MM.1S (cell line): ENCODE measurements at regions not wholly inside any gene's neighbourhood (a gene's known extent, or its start where the extent isn't known, plus 50 kb on each side); places are given as distances from the start of the nearest gene placed in this dataset.

Experiments
- DNase-seq: peaks from one replicate; pipeline ENCODE4 v3.0.0-alpha.2; 2015
- H2AFZ ChIP-seq: fragments of 300-600 bp; sonication (generic); 2 replicates; pipeline ENCODE4 v1.6.0; 2016; ENCODE audit warnings: antibody characterized with exemption, low read length
- H3F3A ChIP-seq: fragments of 300-600 bp; sonication (generic); 2 replicates; pipeline ENCODE4 v1.6.1; 2016; ENCODE audit warnings: mild to moderate bottlenecking, antibody characterized with exemption, low read length, moderate library complexity, mixed read lengths; ENCODE audit not compliant: insufficient read depth
- H3K27ac ChIP-seq: fragments of 300-600 bp; sonication (generic); 2 replicates; pipeline ENCODE4 v1.5.1; 2016; ENCODE audit warnings: mild to moderate bottlenecking, low read length
- H3K27me3 ChIP-seq: fragments of 300-600 bp; sonication (generic); replicated peaks from 2 replicates; pipeline ENCODE4 v1.6.0; 2016; ENCODE audit warnings: low read length; ENCODE audit not compliant: insufficient read depth
- H3K36me3 ChIP-seq: fragments of 300-600 bp; sonication (generic); replicated peaks from 2 replicates; pipeline ENCODE4 v1.6.1; 2016; ENCODE audit warnings: mild to moderate bottlenecking, low read length, mixed read lengths; ENCODE audit not compliant: insufficient read depth
- H3K4me1 ChIP-seq: fragments of 300-600 bp; sonication (generic); 2 replicates; pipeline ENCODE4 v1.6.1; 2016; ENCODE audit warnings: low read length, mixed read lengths
- H3K4me2 ChIP-seq: fragments of 300-600 bp; sonication (generic); 2 replicates; pipeline ENCODE4 v1.6.0; 2016; ENCODE audit warnings: low read depth, low read length
- H3K4me3 ChIP-seq: fragments of 300-600 bp; sonication (generic); 2 replicates; pipeline ENCODE4 v1.5.1; 2016; ENCODE audit warnings: low read length, mixed read lengths
- H3K79me2 ChIP-seq: fragments of 300-600 bp; sonication (generic); 2 replicates; pipeline ENCODE4 v1.6.1; 2016; ENCODE audit warnings: mixed run types, low read length, mixed read lengths
- H3K9ac ChIP-seq: fragments of 300-600 bp; sonication (generic); 2 replicates; pipeline ENCODE4 v1.6.1; 2016; ENCODE audit warnings: low read length, mixed read lengths
- H3K9me2 ChIP-seq: fragments of 300-600 bp; sonication (generic); replicated peaks from 2 replicates; pipeline ENCODE4 v1.6.1; 2016; ENCODE audit warnings: mild to moderate bottlenecking, low read length, mixed read lengths; ENCODE audit not compliant: insufficient read depth
- H3K9me3 ChIP-seq: fragments of 300-600 bp; sonication (generic); replicated peaks from 2 replicates; pipeline ENCODE4 v1.6.1; 2016; ENCODE audit warnings: mild to moderate bottlenecking, low read length, mixed read lengths; ENCODE audit not compliant: insufficient read depth
- H4K20me1 ChIP-seq: fragments of 300-600 bp; sonication (generic); 2 replicates; pipeline ENCODE4 v1.6.1; 2016; ENCODE audit warnings: mild to moderate bottlenecking, low read length, moderate library complexity, mixed read lengths; ENCODE audit not compliant: insufficient read depth
- CTCF ChIP-seq: fragments of 300-600 bp; sonication (generic); IDR thresholded peaks from 2 replicates; pipeline ENCODE4 v1.5.1; 2016; ENCODE audit warnings: antibody characterized with exemption, low read length, mixed read lengths
- EZH2 ChIP-seq: fragments of 300-600 bp; sonication (generic); optimal IDR thresholded peaks from 2 replicates; pipeline ENCODE3; 2017; ENCODE audit warnings: low read depth, mild to moderate bottlenecking, antibody characterized with exemption, low read length, mixed read lengths
- EZH2phosphoT487 ChIP-seq: fragments of 300-600 bp; sonication (generic); IDR thresholded peaks from 2 replicates; pipeline ENCODE4 v1.6.1; 2018; ENCODE audit warnings: antibody characterized with exemption, low read length

GRCh38 chr12:84128117-84128991 is 784.2 kb downstream of the SLC6A15 start:
- no peak for TF ChIP-seq EZH2
- no peak for TF ChIP-seq CTCF
- TF ChIP-seq EZH2phosphoT487: no peak
- DNase-seq: no peak
- Histone ChIP-seq H3K4me3 (no peak overlapping the region), H2AFZ (no peak overlapping the region), H3K36me3 (no peaks in the 10 kb centered on the region), H3K9me3 (no peaks in the 10 kb centered on the region), H3K9me2 (no peaks in the 10 kb centered on the region), H3K4me2 (no peak overlapping the region), H3K27me3 (no peaks in the 10 kb centered on the region), H3K79me2 (no peaks in the 10 kb centered on the region), H3K27ac (no peak overlapping the region), H4K20me1 (no peaks in the 10 kb centered on the region), H3K4me1 (no peaks in the 10 kb centered on the region), H3K9ac (no peak overlapping the region), H3F3A (no peaks in the 10 kb centered on the region)

GRCh38 chr12:84124211-84124610 is 788.4 kb downstream of the SLC6A15 start:
- Histone ChIP-seq H3K9me3 (no peaks in the 10 kb centered on the region), H3K4me1 (no peaks in the 10 kb centered on the region), H3K36me3 (no peaks in the 10 kb centered on the region), H3F3A (no peaks in the 10 kb centered on the region), H3K9me2 (no peaks in the 10 kb centered on the region), H2AFZ (no peak overlapping the region), H3K9ac (no peak overlapping the region), H3K4me3 (no peak overlapping the region), H3K4me2 (no peak overlapping the region), H3K27ac (no peak overlapping the region), H3K27me3 (no peaks in the 10 kb centered on the region), H3K79me2 (no peaks in the 10 kb centered on the region), H4K20me1 (no peaks in the 10 kb centered on the region)
- no peak for DNase-seq
- TF ChIP-seq EZH2: no peak
- TF ChIP-seq EZH2phosphoT487: no peak
- TF ChIP-seq CTCF: no peak

GRCh38 chr12:84117190-84117589 is 795.4 kb downstream of the SLC6A15 start:
- H3K36me3 ChIP-seq: no peaks in the 10 kb centered on the region
- no peak for TF ChIP-seq EZH2phosphoT487
- no peak for TF ChIP-seq CTCF
- no peak for TF ChIP-seq EZH2
- H3K9me3 ChIP-seq: no peaks in the 10 kb centered on the region
- no peaks in the 10 kb centered on the region for H4K20me1 ChIP-seq
- DNase-seq: no peak
- no peaks in the 10 kb centered on the region for H3K4me1 ChIP-seq
- H3K27ac ChIP-seq: no peak overlapping the region
- H3K4me2 ChIP-seq: no peak overlapping the region
- no peak overlapping the region for H3K4me3 ChIP-seq
- no peaks in the 10 kb centered on the region for H3K9me2 ChIP-seq
- no peaks in the 10 kb centered on the region for H3K79me2 ChIP-seq
- H2AFZ ChIP-seq: no peak overlapping the region
- no peak overlapping the region for H3K9ac ChIP-seq
- H3K27me3 ChIP-seq: no peaks in the 10 kb centered on the region
- no peaks in the 10 kb centered on the region for H3F3A ChIP-seq
